Dermis blood vessel endothelial cell (primary cell): ENCODE measurements at regions not wholly inside any gene's neighbourhood (a gene's known extent, or its start where the extent isn't known, plus 50 kb on each side); places are given as distances from the start of the nearest gene placed in this dataset.
"Not testable (repeated sequence)": the region's sequence is repeated elsewhere in the genome, so short reads cannot be mapped to it uniquely, and the experiment has no call there.

Experiments used
- DNase-seq: peaks from one replicate; pipeline ENCODE4 v3.0.0; 2010

GRCh38 chr2:41180387-41180786, 728.5 kb upstream of the SLC8A1 start:
- DNase-seq, result no peak

GRCh38 chr2:41182961-41183360, 731.1 kb upstream of the SLC8A1 start:
- DNase-seq, result no peak

- no peak for DNase-seq
Observed at GRCh38 chr2:41187376-41188122, 735.7 kb upstream of the SLC8A1 start.

- peak; percentile 40 for DNase-seq
Observed at GRCh38 chr2:41194230-41194629, 742.3 kb upstream of the SLC8A1 start.

- DNase-seq, result peak; percentile 1
Observed at GRCh38 chr2:41197781-41198180, 745.9 kb upstream of the SLC8A1 start.

- DNase-seq, result no peak
Observed at GRCh38 chr2:41199334-41199733, 747.4 kb upstream of the SLC8A1 start.

GRCh38 chr2:41204315-41204714, 752.4 kb upstream of the SLC8A1 start:
- no peak for DNase-seq

- no peak for DNase-seq
Observed at GRCh38 chr2:41206004-41206403, 754.1 kb upstream of the SLC8A1 start.

- DNase-seq, result no peak
Observed at GRCh38 chr2:41207578-41207977, 755.7 kb upstream of the SLC8A1 start.

- DNase-seq, result not testable (repeated sequence)
Observed at GRCh38 chr2:41210030-41210429, 758.1 kb upstream of the SLC8A1 start.

- no peak for DNase-seq
Observed at GRCh38 chr2:41216978-41217377, 765.1 kb upstream of the SLC8A1 start.

- DNase-seq, result no peak
Observed at GRCh38 chr2:41222593-41222992, 770.7 kb upstream of the SLC8A1 start.

GRCh38 chr2:41234093-41234492, 782.2 kb upstream of the SLC8A1 start:
- DNase-seq, result no peak

GRCh38 chr2:41241325-41242000, 789.6 kb upstream of the SLC8A1 start:
- no peak for DNase-seq

- DNase-seq, result no peak
Observed at GRCh38 chr2:41242001-41242331, 790.1 kb upstream of the SLC8A1 start.

- DNase-seq, result no peak
Observed at GRCh38 chr2:41267929-41268659, 779.7 kb upstream of the PKDCC start.

- no peak for DNase-seq
Observed at GRCh38 chr2:41283079-41283775, 764.6 kb upstream of the PKDCC start.

- no peak for DNase-seq
Observed at GRCh38 chr2:41293491-41293890, 754.3 kb upstream of the PKDCC start.

GRCh38 chr2:41294331-41294730, 753.5 kb upstream of the PKDCC start:
- DNase-seq, result no peak

GRCh38 chr2:41313082-41313481, 734.7 kb upstream of the PKDCC start:
- DNase-seq, result no peak

GRCh38 chr2:41314511-41315070, 733.2 kb upstream of the PKDCC start:
- no peak for DNase-seq

GRCh38 chr2:41319437-41319836, 728.4 kb upstream of the PKDCC start:
- DNase-seq, result no peak

- no peak for DNase-seq
Observed at GRCh38 chr2:41320491-41320890, 727.3 kb upstream of the PKDCC start.
